OCI-LY3 (cell line): ENCODE measurements at regions not wholly inside any gene's neighbourhood (a gene's known extent, or its start where the extent isn't known, plus 50 kb on each side); places are given as distances from the start of the nearest gene placed in this dataset.

ENCODE experiments used
- CTCF ChIP-seq: fragments of 200-600, 300-600 bp; sonication (generic); IDR thresholded peaks from 2 replicates; pipeline ENCODE4 v1.5.1; 2014; ENCODE audit warnings: antibody characterized with exemption, low read length, low read depth
- EZH2phosphoT487 ChIP-seq: fragments of 200-600 bp; shearing (Covaris generic); IDR thresholded peaks from 2 replicates; pipeline ENCODE4 v1.6.1; 2018; ENCODE audit warnings: antibody characterized with exemption, mixed run types, low read depth

- TF ChIP-seq CTCF = no peak
- no peak for TF ChIP-seq EZH2phosphoT487
Observed at GRCh38 chr3:67821135-67821534, 166.7 kb upstream of the SUCLG2 start.
